ENCODE measurements at regions not wholly inside any gene's neighbourhood (a gene's known extent, or its start where the extent isn't known, plus 50 kb on each side); places are given as distances from the start of the nearest gene placed in this dataset.

DNA sequence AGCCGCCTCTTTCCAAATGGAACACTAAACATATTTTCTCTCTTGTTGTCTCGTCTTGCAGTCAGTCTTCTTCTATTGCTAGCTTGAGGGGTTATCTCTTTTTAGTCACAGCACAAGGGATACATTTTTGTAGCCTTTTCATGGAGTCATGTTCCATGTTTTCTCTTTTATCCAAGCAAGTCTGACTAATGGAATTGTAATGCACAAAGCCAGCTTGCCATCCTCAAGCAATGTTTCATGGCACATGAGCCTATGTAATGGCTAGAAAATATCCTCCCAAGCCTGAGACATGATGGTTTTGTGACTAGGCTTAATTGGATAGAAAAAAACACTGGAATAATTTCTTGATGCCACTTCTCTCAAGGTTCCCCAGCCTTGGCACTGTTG, 414.6 kb upstream of the GOT2 start:
- Histone ChIP-seq H3K27ac (ENCODE audit: low read length) (no peak overlapping the region), H3K9me3 (ENCODE audit: control insufficient read depth, low read depth, low read length) (no peaks in the 10 kb centered on the region), H3K4me1 (ENCODE audit: control insufficient read depth, low read depth, low read length) (no peaks in the 10 kb centered on the region), H3K36me3 (ENCODE audit: control insufficient read depth, low read depth, low read length) (no peaks in the 10 kb centered on the region), H3K4me3 (ENCODE audit: low read length) (no peak overlapping the region), H3K9ac (ENCODE audit: low read length) (no peak overlapping the region), H3K27me3 (ENCODE audit: control insufficient read depth, insufficient read depth, low read length) (no peaks in the 10 kb centered on the region)

DNA sequence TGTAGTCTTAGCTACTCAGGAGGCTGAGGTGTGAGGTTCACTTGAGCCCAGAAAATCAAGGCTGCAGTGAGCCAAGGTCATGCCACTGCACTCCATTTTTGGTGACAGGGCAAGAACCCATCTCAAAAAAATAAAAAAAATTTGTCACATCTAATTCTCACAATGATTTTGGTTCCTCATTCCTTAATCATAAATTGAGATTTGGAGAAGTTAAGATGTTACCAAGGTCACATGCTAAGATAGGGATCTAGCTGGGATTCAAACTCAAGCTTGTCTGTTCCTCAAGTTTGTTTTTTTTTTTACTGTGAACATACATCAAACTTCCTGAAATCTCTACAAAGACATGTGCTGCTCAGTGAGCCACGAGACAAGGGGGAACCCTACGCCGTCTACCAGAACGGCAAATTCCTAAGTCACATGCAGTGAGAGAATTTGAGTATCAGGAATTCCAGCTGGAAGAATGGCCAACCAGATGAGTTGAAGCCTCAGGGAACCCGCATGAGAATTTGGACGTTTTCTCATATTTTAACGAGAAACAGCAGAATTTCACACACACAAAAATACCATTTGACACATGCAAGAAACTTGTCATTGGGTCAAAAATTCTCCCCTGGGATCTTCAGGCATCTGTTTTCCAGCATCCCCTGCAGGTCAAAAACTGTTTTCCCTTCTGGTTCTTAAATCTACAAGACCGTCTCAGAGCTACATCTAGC, 414.1 kb upstream of the GOT2 start:
- Histone ChIP-seq H3K4me1 (ENCODE audit: control insufficient read depth, low read depth, low read length) (no peaks in the 10 kb centered on the region), H3K9ac (ENCODE audit: low read length) (no peak overlapping the region), H3K36me3 (ENCODE audit: control insufficient read depth, low read depth, low read length) (no peaks in the 10 kb centered on the region), H3K9me3 (ENCODE audit: control insufficient read depth, low read depth, low read length) (no peaks in the 10 kb centered on the region), H3K27ac (ENCODE audit: low read length) (no peak overlapping the region), H3K27me3 (ENCODE audit: control insufficient read depth, insufficient read depth, low read length) (no peaks in the 10 kb centered on the region), H3K4me3 (ENCODE audit: low read length) (no peak overlapping the region)

DNA sequence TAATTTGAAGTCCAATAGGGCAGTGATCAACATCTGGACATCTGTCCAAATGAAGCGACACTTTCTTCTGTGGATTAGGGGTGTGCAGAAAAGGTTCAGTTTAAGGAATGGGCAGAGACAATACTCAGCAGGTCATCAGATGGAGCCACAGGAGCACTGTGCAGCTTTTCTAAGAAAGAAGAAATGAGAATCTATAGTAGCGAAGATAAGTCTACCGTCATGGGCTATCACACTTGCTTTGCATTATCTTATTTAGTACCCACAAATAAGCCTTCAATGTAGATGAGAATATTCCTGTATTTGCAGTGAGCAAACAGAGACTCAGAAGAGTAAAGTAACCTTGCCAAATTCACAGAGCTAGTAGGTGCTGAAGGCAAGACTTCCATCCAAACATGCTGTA, 412.0 kb upstream of the GOT2 start:
- H3K9me3 ChIP-seq (ENCODE audit: control insufficient read depth, low read depth, low read length), result no peaks in the 10 kb centered on the region
- no peak overlapping the region for H3K27ac ChIP-seq (ENCODE audit: low read length)
- no peaks in the 10 kb centered on the region for H3K36me3 ChIP-seq (ENCODE audit: control insufficient read depth, low read depth, low read length)
- H3K9ac ChIP-seq (ENCODE audit: low read length), result no peak overlapping the region
- H3K4me3 ChIP-seq (ENCODE audit: low read length), result no peak overlapping the region
- H3K27me3 ChIP-seq (ENCODE audit: control insufficient read depth, insufficient read depth, low read length), result no peaks in the 10 kb centered on the region
- H3K4me1 ChIP-seq (ENCODE audit: control insufficient read depth, low read depth, low read length), result no peaks in the 10 kb centered on the region

DNA sequence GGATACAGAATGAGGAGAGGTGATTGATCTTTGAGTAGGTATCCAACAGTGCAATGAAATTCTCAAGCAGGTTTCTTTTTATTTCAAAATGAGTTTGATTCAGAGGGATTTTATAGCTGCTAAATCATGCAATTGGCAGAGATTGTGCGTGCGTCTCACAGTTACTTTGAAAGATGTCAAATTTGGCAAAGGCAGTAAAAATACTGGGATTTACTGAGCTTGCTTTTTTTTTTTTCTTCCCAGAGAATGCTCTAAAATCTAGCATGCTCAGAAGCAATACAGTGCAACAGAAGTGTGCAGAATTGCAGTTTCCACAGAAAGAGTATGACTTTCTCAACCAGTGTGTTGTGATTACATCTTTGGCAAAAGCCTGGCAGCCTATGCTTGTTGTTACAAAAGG, 410.7 kb upstream of the GOT2 start:
- no peaks in the 10 kb centered on the region for H3K4me1 ChIP-seq (ENCODE audit: control insufficient read depth, low read depth, low read length)
- H3K4me3 ChIP-seq (ENCODE audit: low read length), result no peak overlapping the region
- H3K36me3 ChIP-seq (ENCODE audit: control insufficient read depth, low read depth, low read length), result no peaks in the 10 kb centered on the region
- H3K27me3 ChIP-seq (ENCODE audit: control insufficient read depth, insufficient read depth, low read length), result no peaks in the 10 kb centered on the region
- H3K9ac ChIP-seq (ENCODE audit: low read length), result no peak overlapping the region
- H3K27ac ChIP-seq (ENCODE audit: low read length), result no peak overlapping the region
- H3K9me3 ChIP-seq (ENCODE audit: control insufficient read depth, low read depth, low read length), result no peaks in the 10 kb centered on the region

DNA sequence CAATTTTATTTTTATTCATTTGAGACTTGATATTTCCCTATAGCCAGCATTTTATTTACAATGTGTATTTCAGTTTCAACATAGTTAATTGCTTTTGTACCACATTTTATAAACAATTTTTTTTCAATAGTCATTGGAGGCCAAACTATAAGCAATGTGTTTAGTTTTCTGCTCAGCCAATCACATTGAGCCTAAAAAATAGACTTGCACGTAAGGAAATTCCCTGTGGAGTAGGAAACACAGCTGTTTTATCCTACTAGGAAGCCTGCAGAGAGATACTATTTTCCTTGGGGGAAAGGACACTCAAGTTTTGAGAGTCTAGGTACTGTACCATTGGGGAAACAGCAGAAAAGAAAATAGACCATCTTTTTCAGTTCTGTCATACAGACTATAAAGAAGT, 410.2 kb upstream of the GOT2 start:
- no peaks in the 10 kb centered on the region for H3K36me3 ChIP-seq (ENCODE audit: control insufficient read depth, low read depth, low read length)

DNA sequence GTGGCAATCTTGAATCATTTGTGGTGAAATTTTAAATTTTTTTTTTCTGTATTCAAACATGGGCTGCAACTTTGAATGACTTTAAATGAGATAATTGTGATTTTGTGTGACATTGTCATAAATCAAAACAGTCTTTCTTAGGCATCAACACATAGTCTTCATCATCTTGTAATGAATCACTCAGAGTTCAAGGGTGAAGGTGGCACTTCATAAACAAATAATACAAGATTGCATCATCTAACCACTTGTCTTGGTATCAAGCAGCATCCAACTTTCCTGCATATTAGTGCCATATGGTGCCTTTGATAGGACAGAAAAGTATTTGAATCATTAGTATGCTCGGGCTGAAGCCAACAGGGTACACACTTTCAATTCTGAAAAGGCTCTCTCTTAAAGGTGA, 392.4 kb upstream of the GOT2 start:
- Histone ChIP-seq H3K36me3 (ENCODE audit: control insufficient read depth, low read depth, low read length) (no peaks in the 10 kb centered on the region), H3K27ac (ENCODE audit: low read length) (no peak overlapping the region), H3K9me3 (ENCODE audit: control insufficient read depth, low read depth, low read length) (no peaks in the 10 kb centered on the region), H3K4me3 (ENCODE audit: low read length) (no peak overlapping the region), H3K27me3 (ENCODE audit: control insufficient read depth, insufficient read depth, low read length) (no peaks in the 10 kb centered on the region), H3K4me1 (ENCODE audit: control insufficient read depth, low read depth, low read length) (peaks cover 10% of the 10 kb centered on the region), H3K9ac (ENCODE audit: low read length) (no peak overlapping the region)

More for the DNA sequence above, 410.2 kb upstream of the GOT2 start:
- no peaks in the 10 kb centered on the region for H3K27me3 ChIP-seq (ENCODE audit: control insufficient read depth, insufficient read depth, low read length)
- no peaks in the 10 kb centered on the region for H3K9me3 ChIP-seq (ENCODE audit: control insufficient read depth, low read depth, low read length)
- no peaks in the 10 kb centered on the region for H3K4me1 ChIP-seq (ENCODE audit: control insufficient read depth, low read depth, low read length)
- no peak overlapping the region for H3K27ac ChIP-seq (ENCODE audit: low read length)
- no peak overlapping the region for H3K4me3 ChIP-seq (ENCODE audit: low read length)
- no peak overlapping the region for H3K9ac ChIP-seq (ENCODE audit: low read length)

DNA sequence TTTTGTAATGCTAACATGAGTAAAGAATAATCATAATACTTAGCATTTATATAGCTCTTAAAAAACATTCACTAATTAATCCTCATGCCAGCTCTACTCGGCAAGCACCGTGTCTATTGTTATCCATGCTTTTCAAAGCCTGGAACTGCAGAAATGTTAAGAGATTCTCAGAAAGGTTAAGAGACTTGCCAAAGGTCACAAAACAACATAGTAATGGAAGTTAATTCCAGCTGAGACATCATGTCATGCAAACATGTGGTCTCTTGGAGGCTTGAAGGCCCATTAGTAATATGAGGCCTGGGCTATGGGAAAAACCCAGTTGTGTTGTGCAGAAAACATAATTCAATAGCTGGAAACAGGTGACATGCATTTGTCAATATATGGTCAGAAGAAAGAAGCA, 389.9 kb upstream of the GOT2 start:
- Histone ChIP-seq H3K4me3 (ENCODE audit: low read length) (no peak overlapping the region), H3K27me3 (ENCODE audit: control insufficient read depth, insufficient read depth, low read length) (no peaks in the 10 kb centered on the region), H3K27ac (ENCODE audit: low read length) (no peak overlapping the region), H3K9ac (ENCODE audit: low read length) (no peak overlapping the region), H3K9me3 (ENCODE audit: control insufficient read depth, low read depth, low read length) (no peaks in the 10 kb centered on the region), H3K4me1 (ENCODE audit: control insufficient read depth, low read depth, low read length) (peaks cover 10% of the 10 kb centered on the region), H3K36me3 (ENCODE audit: control insufficient read depth, low read depth, low read length) (no peaks in the 10 kb centered on the region)

DNA sequence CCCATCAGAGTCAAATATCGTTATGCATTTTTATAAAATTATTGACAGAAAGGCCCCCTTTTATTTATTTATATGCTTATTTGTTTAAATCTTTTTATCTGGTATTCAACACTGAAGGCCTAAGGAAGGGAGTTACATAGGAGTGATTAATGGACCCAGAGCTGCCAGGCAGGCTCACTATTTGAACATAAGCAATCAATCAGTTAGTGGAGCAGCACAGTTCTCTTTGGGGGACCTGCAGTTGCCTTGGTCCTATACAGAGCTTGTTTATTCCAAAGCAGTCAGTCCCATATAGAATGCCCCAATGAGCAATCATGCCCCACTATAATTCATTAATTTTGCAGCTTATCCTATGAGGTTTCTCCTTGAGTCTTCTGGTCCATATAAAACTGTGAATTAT, 389.4 kb upstream of the GOT2 start:
- peaks cover 10% of the 10 kb centered on the region for H3K4me1 ChIP-seq (ENCODE audit: control insufficient read depth, low read depth, low read length)
- H3K9me3 ChIP-seq (ENCODE audit: control insufficient read depth, low read depth, low read length), result no peaks in the 10 kb centered on the region
- no peak overlapping the region for H3K9ac ChIP-seq (ENCODE audit: low read length)
- H3K27me3 ChIP-seq (ENCODE audit: control insufficient read depth, insufficient read depth, low read length), result no peaks in the 10 kb centered on the region
- no peak overlapping the region for H3K4me3 ChIP-seq (ENCODE audit: low read length)
- no peak overlapping the region for H3K27ac ChIP-seq (ENCODE audit: low read length)
- H3K36me3 ChIP-seq (ENCODE audit: control insufficient read depth, low read depth, low read length), result no peaks in the 10 kb centered on the region

DNA sequence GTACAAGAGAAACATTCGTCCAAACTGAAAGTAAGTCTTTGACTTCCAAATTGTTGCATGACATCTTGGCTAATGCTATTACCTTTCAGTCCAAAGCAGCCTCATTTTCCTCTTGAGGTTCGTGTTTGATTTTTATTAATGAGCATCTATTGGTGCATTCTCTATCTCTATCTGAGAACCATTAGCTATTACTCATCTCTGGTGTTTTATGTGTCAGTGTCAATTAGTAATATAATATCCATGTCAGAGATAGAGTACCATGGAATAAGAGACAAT, 388.1 kb upstream of the GOT2 start:
- Histone ChIP-seq H3K27me3 (ENCODE audit: control insufficient read depth, insufficient read depth, low read length) (no peaks in the 10 kb centered on the region), H3K4me1 (ENCODE audit: control insufficient read depth, low read depth, low read length) (peaks cover 10% of the 10 kb centered on the region), H3K9ac (ENCODE audit: low read length) (no peak overlapping the region), H3K9me3 (ENCODE audit: control insufficient read depth, low read depth, low read length) (no peaks in the 10 kb centered on the region), H3K27ac (ENCODE audit: low read length) (no peak overlapping the region), H3K36me3 (ENCODE audit: control insufficient read depth, low read depth, low read length) (no peaks in the 10 kb centered on the region), H3K4me3 (ENCODE audit: low read length) (no peak overlapping the region)

DNA sequence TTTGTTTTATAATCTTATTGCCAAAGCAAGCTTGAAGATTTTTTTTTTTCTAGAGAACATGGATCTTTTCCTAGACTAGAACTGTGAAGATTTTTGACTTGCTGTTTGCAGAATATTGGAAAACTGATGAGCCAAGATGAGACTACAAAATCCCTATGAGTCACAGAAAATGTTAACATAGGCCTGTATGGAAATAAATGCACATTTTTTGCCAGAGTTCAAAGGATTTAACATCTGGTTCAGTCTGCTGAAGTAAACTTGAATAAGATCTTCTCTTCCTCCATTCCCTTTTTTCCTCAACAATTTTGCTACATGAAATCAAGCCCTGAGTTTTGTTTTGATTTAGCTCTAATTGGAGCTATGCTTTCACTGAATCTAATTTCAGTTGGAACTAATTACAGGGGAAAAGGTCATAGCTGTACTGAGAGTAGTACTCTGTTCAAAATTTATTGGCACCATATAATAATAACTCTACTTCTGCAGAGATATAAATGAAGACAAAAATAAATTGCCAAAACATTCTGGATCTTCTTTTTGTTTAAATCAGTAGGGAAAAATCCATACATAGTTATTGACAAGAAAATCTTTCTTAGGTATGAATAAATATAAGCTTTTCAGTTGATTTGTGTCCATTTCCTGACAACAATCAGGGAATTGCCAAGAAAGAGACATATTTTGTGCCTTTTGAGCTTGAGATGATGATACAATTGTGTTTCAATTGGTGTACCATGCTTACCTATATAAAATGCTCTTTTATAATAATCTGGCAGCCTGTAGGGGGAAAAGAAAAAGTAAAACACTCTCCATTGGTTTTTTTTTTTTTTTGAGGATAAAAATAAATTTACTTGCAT, 387.5 kb upstream of the GOT2 start:
- Histone ChIP-seq H3K27ac (ENCODE audit: low read length) (no peak overlapping the region), H3K9ac (ENCODE audit: low read length) (no peak overlapping the region), H3K4me1 (ENCODE audit: control insufficient read depth, low read depth, low read length) (peaks cover 13% of the 10 kb centered on the region), H3K4me3 (ENCODE audit: low read length) (no peak overlapping the region), H3K9me3 (ENCODE audit: control insufficient read depth, low read depth, low read length) (no peaks in the 10 kb centered on the region), H3K27me3 (ENCODE audit: control insufficient read depth, insufficient read depth, low read length) (no peaks in the 10 kb centered on the region), H3K36me3 (ENCODE audit: control insufficient read depth, low read depth, low read length) (no peaks in the 10 kb centered on the region)

DNA sequence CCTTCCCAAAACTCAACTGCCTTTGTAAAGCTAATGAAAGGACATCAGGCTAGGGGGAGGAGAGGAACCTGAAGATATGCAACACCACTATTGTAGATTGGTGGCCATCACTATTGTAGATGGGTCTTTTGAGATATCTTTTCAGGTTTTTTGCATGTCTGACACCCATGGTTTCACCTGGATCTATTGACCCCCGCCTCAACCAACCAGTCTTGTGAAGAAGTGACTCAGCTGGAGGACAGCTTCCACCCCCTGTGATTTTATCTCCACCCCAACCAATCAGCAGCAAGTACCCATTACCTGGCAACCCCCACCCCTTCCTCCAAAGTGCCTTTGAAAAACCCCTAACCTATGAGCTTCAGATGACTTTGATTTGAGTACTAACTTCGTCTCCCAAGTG, 382.6 kb upstream of the GOT2 start:
- no peaks in the 10 kb centered on the region for H3K27me3 ChIP-seq (ENCODE audit: control insufficient read depth, insufficient read depth, low read length)

DNA sequence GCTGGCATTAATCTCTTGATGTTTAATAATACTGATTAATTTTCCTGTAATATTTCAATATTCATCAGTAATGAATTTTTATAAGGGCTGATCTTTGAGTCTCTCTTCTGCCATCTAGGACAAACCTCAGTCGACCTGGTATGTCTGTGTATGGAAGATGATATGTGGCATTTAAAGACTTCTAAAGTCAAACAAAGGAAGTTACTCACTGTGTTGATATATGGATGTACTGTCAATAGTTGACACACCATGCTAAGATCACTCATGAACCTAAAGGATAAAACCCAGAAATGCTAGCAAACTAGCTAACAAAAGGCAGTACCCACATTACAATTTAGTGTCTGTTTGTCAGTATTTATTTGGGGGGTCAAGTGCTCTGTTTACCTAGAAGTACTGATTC, 380.7 kb upstream of the GOT2 start:
- H3K9ac ChIP-seq (ENCODE audit: low read length), result no peak overlapping the region

More for the DNA sequence above, 382.6 kb upstream of the GOT2 start:
- H3K4me1 ChIP-seq (ENCODE audit: control insufficient read depth, low read depth, low read length), result peaks cover 4% of the 10 kb centered on the region
- H3K4me3 ChIP-seq (ENCODE audit: low read length), result no peak overlapping the region
- no peak overlapping the region for H3K27ac ChIP-seq (ENCODE audit: low read length)
- no peak overlapping the region for H3K9ac ChIP-seq (ENCODE audit: low read length)
- no peaks in the 10 kb centered on the region for H3K36me3 ChIP-seq (ENCODE audit: control insufficient read depth, low read depth, low read length)
- no peaks in the 10 kb centered on the region for H3K9me3 ChIP-seq (ENCODE audit: control insufficient read depth, low read depth, low read length)

More for the DNA sequence above, 380.7 kb upstream of the GOT2 start:
- H3K27ac ChIP-seq (ENCODE audit: low read length), result no peak overlapping the region
- no peaks in the 10 kb centered on the region for H3K27me3 ChIP-seq (ENCODE audit: control insufficient read depth, insufficient read depth, low read length)
- no peaks in the 10 kb centered on the region for H3K9me3 ChIP-seq (ENCODE audit: control insufficient read depth, low read depth, low read length)
- H3K36me3 ChIP-seq (ENCODE audit: control insufficient read depth, low read depth, low read length), result no peaks in the 10 kb centered on the region
- H3K4me1 ChIP-seq (ENCODE audit: control insufficient read depth, low read depth, low read length), result peaks cover 4% of the 10 kb centered on the region
- H3K4me3 ChIP-seq (ENCODE audit: low read length), result no peak overlapping the region

Data from iPS-18a (cell line).